ENCODE measurements at regions not wholly inside any gene's neighbourhood (a gene's known extent, or its start where the extent isn't known, plus 50 kb on each side); places are given as distances from the start of the nearest gene placed in this dataset.

- no peak for DNase-seq (ENCODE audit: low read depth)
Observed at GRCh38 chr1:84090447-84091245, 53.4 kb upstream of the PRKACB start.

- no peak for DNase-seq (ENCODE audit: low read depth)
Observed at GRCh38 chr1:84089867-84090266, 54.2 kb upstream of the PRKACB start.

- DNase-seq (ENCODE audit: low read depth): peak; percentile 84
Observed at GRCh38 chr1:84089465-84089864, 54.6 kb upstream of the PRKACB start.

GRCh38 chr1:84086616-84087015 lies 57.5 kb upstream of the PRKACB start:
- DNase-seq (ENCODE audit: low read depth): no peak

GRCh38 chr1:84086189-84086588 lies 57.9 kb upstream of the PRKACB start:
- no peak for DNase-seq (ENCODE audit: low read depth)

GRCh38 chr1:84083307-84083706 lies 60.8 kb upstream of the PRKACB start:
- no peak for DNase-seq (ENCODE audit: low read depth)

GRCh38 chr1:84078842-84079202 lies 65.2 kb upstream of the PRKACB start:
- DNase-seq (ENCODE audit: low read depth): no peak

GRCh38 chr1:84078108-84078841 lies 65.8 kb upstream of the PRKACB start:
- no peak for DNase-seq (ENCODE audit: low read depth)

GRCh38 chr1:84077476-84078107 lies 66.5 kb upstream of the PRKACB start:
- DNase-seq (ENCODE audit: low read depth): no peak

- peak; percentile 56 for DNase-seq (ENCODE audit: low read depth)
Observed at GRCh38 chr1:84073266-84073665, 70.8 kb upstream of the PRKACB start.

- DNase-seq (ENCODE audit: low read depth): no peak
Observed at GRCh38 chr1:84069236-84069845, 70.4 kb upstream of the TTLL7 start.

GRCh38 chr1:84062496-84062895 lies 63.6 kb upstream of the TTLL7 start:
- no peak for DNase-seq (ENCODE audit: low read depth)

GRCh38 chr1:84061336-84061735 lies 62.4 kb upstream of the TTLL7 start:
- DNase-seq (ENCODE audit: low read depth): no peak

- no peak for DNase-seq (ENCODE audit: low read depth)
Observed at GRCh38 chr1:84060781-84061180, 61.8 kb upstream of the TTLL7 start.

- DNase-seq (ENCODE audit: low read depth): no peak
Observed at GRCh38 chr1:84048820-84049219, 49.9 kb upstream of the TTLL7 start.
